HG02885 (cell line): ENCODE measurements at regions not wholly inside any gene's neighbourhood (a gene's known extent, or its start where the extent isn't known, plus 50 kb on each side); places are given as distances from the start of the nearest gene placed in this dataset.
A peak's percentile ranks its signal among the peaks of the same experiment; 100 is the strongest.

ENCODE experiments used
- ATAC-seq: cut with Tn5 transposase; IDR thresholded peaks from one replicate; pipeline ENCODE4 v1.9.1; 2021; ENCODE audit warnings: mild to moderate bottlenecking; ENCODE audit not compliant: unreplicated experiment, poor library complexity

DNA sequence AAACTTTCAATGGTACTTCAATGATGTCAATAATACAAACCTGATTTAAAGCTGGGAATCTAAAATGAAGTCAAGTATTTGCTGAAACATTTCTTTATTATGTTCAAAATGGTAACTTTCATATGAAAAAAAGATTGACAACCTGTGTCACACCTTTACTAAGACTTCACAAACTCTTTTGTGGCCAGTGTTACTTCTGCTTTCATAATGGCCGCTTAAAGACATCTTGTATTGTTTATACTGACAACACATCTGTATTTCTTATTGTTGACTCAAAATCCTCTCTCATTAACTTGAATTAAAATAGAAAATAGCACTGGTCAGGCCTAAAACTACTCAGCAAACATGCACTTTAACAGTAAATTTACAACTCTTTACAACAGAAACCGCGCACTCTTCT is 312.3 kb upstream of the CNTN6 start:
- ATAC-seq, result no peak

GRCh38 chr3:791442-791841 is 301.4 kb upstream of the CNTN6 start:
- ATAC-seq, result no peak

DNA sequence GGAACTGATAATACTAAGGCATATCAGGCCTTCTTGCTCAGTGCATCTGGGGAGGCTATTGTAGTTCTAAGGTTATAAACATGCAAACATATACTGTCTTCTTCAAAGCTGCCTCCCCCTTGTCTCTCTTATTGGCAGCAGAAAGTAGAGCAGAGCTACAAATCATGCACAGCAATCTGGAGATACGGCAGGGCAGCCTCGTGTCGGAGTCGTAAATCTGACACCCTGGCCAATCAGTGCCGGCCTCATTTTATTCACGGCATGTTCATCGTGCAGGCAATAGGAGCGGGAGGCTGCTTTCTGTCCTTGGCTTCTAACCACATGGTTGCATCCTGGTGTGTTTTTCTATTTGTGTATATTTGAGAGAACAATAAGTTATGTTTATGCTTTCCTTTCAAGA is 300.2 kb upstream of the CNTN6 start:
- no peak for ATAC-seq

DNA sequence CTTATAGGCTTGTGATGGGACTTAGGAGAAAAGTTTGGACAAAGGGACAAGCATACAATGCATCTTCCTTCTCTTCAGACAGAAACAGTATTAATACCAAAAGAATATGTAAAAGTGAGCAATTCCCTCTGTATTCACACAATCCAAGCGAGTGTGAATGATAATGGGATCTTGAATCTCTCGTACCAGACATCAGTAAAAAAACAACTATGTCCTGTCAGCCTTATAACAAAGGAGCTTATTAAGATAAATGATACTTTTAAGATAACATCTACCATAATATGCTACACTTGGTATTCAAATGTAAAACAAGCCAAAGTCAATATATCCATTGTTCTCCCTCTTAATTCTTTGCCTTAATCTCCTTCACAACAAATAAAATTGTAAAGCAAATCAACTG is 288.6 kb upstream of the CNTN6 start:
- no peak for ATAC-seq

DNA sequence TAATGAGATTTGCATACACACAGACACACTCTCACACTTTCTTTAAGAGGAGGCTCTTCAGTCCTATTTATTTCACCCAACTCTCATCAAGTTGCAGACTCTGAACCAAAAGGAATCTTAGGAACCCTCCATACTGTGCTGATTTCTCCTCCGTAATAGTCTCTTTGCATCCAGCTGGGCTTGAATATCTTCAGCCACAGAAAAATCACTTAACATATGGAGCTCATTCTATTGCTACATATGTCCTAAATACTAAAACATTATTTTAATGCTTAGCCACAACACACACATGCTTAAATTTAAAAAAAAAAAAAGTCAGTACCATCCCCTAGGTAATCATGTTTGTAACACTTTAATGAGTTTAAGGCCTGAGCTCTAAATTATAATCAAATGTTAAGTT is 287.5 kb upstream of the CNTN6 start:
- ATAC-seq, result no peak

GRCh38 chr3:806006-806405 is 286.8 kb upstream of the CNTN6 start:
- no peak for ATAC-seq

GRCh38 chr3:816605-817004 is 276.2 kb upstream of the CNTN6 start:
- no peak for ATAC-seq

GRCh38 chr3:834679-835078 is 258.1 kb upstream of the CNTN6 start:
- ATAC-seq, result no peak

- no peak for ATAC-seq
These were observed 257.7 kb upstream of the CNTN6 start for GRCh38 chr3:835096-835495.

GRCh38 chr3:839981-840380 is 252.8 kb upstream of the CNTN6 start:
- ATAC-seq, result no peak

DNA sequence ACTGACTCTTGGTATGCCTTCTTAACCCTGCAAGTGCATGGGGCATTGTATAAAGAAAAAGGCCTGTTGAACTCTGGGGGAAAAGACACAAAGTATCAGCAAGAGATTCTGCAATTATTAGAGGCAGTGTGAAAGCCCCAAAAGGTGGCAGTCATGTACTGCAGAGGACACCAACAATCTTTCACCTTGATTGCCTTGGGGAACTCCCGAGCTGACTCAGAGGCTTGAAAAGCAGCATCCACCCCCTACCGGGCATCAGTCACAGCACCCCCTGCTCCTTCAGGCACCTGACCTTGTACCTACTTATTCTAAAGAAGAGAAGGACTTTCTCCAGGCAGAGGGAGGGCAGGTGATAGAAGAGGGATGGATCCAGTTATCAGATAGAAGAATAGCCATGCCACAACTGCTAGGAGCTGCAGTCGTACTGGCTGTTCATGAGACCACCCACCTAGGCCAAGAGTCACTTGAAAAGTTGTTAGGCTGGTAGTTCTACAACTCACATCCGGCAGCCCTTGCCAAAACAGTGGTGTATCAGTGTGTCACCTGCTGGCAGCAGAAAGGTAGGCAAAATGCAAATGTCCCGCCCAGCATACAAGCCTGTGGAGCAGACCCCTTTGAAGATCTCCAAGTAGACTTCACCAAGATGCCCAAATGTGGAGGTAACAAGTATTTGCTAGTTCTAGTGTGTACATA is 241.6 kb upstream of the CNTN6 start:
- peak; percentile 60 for ATAC-seq

GRCh38 chr3:852033-852432 is 240.8 kb upstream of the CNTN6 start:
- no peak for ATAC-seq

- no peak for ATAC-seq
These were observed 239.3 kb upstream of the CNTN6 start for GRCh38 chr3:853489-853888.

DNA sequence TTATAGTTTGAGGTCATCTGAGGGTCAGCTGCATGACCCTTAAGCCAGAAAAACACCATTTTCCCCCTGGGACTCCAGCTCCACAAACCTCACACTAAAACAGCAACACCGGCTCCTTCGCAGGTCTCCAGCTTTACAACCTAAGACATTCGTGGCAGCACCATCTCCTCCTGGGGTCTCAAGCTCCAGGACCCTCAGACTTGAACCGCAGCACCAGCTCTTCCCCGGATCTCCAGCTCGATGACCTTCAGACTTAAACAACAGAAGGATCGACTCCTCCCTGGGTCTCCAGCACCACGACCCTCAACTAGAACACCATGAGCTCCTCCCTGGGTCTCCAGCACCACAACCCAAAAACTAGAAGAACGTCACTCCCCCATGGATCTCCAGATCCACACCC is 233.7 kb upstream of the CNTN6 start:
- no peak for ATAC-seq

- peak; percentile 60 for ATAC-seq
These were observed 231.1 kb upstream of the CNTN6 start for GRCh38 chr3:861721-862120.

DNA sequence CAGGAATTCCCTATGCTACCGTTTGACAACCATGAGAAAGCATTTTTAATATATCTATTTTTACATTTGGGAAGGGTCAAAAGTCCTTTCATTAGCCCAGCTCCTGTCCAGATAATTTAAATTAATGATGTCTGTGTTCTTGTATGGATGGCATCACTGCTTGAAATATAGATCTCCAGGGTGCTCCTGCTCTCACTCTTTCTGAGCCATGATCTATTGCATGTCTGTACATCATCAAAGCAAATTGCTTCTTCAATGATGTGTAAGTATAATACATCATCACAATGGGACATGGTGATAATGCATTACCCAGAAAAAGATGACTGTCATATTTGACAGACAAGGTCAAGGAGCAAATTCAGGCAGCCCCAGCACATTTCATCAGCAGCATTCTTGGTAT is 223.6 kb upstream of the CNTN6 start:
- ATAC-seq, result no peak

GRCh38 chr3:869734-870133 is 223.1 kb upstream of the CNTN6 start:
- ATAC-seq, result no peak

DNA sequence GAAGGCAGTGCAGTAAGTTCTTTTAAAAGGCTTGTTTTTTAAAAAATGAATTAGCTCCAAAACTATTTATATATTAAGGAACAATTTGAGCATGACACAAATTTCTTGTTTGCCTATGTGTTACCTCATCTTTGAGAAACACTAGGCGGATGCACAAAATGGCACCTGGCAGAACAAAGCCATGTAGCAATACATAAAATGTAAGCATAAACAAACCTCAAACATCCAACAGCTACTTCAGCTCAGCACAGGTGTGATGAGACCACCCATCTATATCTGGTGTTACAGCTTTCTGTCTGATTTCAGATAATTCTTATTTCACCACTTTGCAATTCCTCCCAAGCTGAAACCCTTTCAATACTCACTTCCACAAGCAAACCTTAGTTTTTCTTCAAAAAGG is 221.2 kb upstream of the CNTN6 start:
- no peak for ATAC-seq

DNA sequence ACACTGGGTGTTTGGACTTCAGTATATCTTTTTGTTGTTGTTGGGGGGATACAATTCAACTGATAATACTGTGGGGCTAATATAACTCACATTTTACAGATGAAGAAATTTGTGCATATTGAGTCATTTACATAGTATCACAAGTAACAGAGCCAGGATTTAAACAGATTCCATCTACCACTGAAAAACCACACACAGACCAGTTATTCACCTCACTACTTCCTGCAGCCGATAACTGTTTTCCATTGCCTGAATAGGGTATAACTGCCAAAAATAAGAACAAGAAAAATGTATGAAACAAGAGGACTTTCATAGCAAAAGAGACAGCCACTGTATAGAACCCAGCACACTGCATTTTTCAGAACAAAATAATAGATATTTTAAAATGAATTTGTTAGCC is 215.8 kb upstream of the CNTN6 start:
- no peak for ATAC-seq

DNA sequence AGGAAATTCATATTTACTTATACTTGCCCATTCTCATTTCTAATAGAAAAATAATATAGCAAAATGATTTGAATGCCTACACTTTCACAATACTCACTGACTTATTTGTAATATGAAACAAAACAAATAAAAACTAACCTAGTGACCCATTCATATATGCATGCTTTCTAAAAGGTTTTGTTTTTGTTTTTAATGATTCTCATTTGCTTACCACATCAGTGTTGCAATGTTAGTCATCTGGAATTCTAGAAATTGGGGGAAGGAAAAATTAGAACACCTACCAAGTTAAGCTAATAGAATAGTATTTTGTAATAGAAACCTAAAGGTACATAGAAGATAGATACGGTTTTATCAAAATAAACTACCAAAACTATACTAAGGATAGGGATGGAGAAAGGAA is 214.1 kb upstream of the CNTN6 start:
- ATAC-seq, result no peak

DNA sequence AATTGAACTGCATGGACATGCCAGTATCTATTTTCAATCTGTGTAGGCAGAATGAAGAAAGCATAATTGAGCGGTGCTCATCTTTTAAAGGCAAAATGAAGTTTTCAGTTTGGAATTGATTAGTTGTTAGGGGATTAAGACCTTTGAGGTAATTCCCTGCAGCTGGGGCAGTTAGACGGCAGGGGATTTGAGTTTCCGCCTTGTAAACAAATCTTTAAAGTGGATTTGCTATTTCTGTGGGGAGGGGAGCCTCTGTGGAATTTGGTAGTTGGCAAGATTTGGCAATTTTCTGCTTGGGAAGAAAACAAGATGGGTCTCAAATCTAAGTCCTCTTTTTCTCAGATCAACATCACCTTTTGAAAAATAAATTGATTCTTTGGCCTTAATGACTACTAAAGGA is 212.5 kb upstream of the CNTN6 start:
- ATAC-seq, result no peak

- no peak for ATAC-seq
These were observed 210.3 kb upstream of the CNTN6 start for GRCh38 chr3:882533-882932.
